ENCODE measurements at regions not wholly inside any gene's neighbourhood (a gene's known extent, or its start where the extent isn't known, plus 50 kb on each side); places are given as distances from the start of the nearest gene placed in this dataset.

- peaks cover 5% of the 10 kb centered on the region for H3K27me3 Mint-ChIP-seq (ENCODE audit: low read depth)
- no peak for TF ChIP-seq CTCF (IDR thresholded peaks at IDR 0.05)
- H3K36me3 Mint-ChIP-seq (ENCODE audit: low read depth), result no peaks in the 10 kb centered on the region
- no peak for DNase-seq (ENCODE audit: low spot score)
- no peak overlapping the region for H3K4me3 Mint-ChIP-seq (ENCODE audit: unreplicated experiment)
- no peak overlapping the region for H3K27ac Mint-ChIP-seq (ENCODE audit: unreplicated experiment)
- H3K4me1 Mint-ChIP-seq (ENCODE audit: low read depth), result no peaks in the 10 kb centered on the region
- H3K9me3 Mint-ChIP-seq (ENCODE audit: low read depth), result peaks cover 4% of the 10 kb centered on the region
Measured at GRCh38 chr11:127506126-127506525, 505.6 kb upstream of the KIRREL3 start.

GRCh38 chr11:127496165-127496564, 495.6 kb upstream of the KIRREL3 start:
- DNase-seq (ENCODE audit: low spot score), result no peak
- Mint-ChIP-seq H3K4me1 (ENCODE audit: low read depth) (no peaks in the 10 kb centered on the region), H3K4me3 (ENCODE audit: unreplicated experiment) (no peak overlapping the region), H3K27me3 (ENCODE audit: low read depth) (peaks cover 9% of the 10 kb centered on the region), H3K36me3 (ENCODE audit: low read depth) (no peaks in the 10 kb centered on the region), H3K9me3 (ENCODE audit: low read depth) (peaks cover 9% of the 10 kb centered on the region), H3K27ac (ENCODE audit: unreplicated experiment) (no peak overlapping the region)
- TF ChIP-seq CTCF (IDR thresholded peaks at IDR 0.05), result no peak

GRCh38 chr11:127493330-127494022, 492.9 kb upstream of the KIRREL3 start:
- H3K27ac Mint-ChIP-seq (ENCODE audit: unreplicated experiment), result no peak overlapping the region
- no peak for DNase-seq (ENCODE audit: low spot score)
- no peaks in the 10 kb centered on the region for H3K36me3 Mint-ChIP-seq (ENCODE audit: low read depth)
- peaks cover 9% of the 10 kb centered on the region for H3K9me3 Mint-ChIP-seq (ENCODE audit: low read depth)
- H3K27me3 Mint-ChIP-seq (ENCODE audit: low read depth), result peaks cover 9% of the 10 kb centered on the region
- no peak overlapping the region for H3K4me3 Mint-ChIP-seq (ENCODE audit: unreplicated experiment)
- peak; percentile 75 for TF ChIP-seq CTCF (IDR thresholded peaks at IDR 0.05)
- H3K4me1 Mint-ChIP-seq (ENCODE audit: low read depth), result no peaks in the 10 kb centered on the region

- Mint-ChIP-seq H3K27me3 (ENCODE audit: low read depth) (peaks cover 9% of the 10 kb centered on the region), H3K4me1 (ENCODE audit: low read depth) (no peaks in the 10 kb centered on the region), H3K4me3 (ENCODE audit: unreplicated experiment) (no peak overlapping the region), H3K27ac (ENCODE audit: unreplicated experiment) (no peak overlapping the region), H3K9me3 (ENCODE audit: low read depth) (peaks cover 11% of the 10 kb centered on the region), H3K36me3 (ENCODE audit: low read depth) (no peaks in the 10 kb centered on the region)
- TF ChIP-seq CTCF (IDR thresholded peaks at IDR 0.05), result no peak
- no peak for DNase-seq (ENCODE audit: low spot score)
Measured at GRCh38 chr11:127492029-127492428, 491.5 kb upstream of the KIRREL3 start.

GRCh38 chr11:127491589-127491988, 491.0 kb upstream of the KIRREL3 start:
- H3K9me3 Mint-ChIP-seq (ENCODE audit: low read depth), result peaks cover 11% of the 10 kb centered on the region
- no peak overlapping the region for H3K4me3 Mint-ChIP-seq (ENCODE audit: unreplicated experiment)
- H3K36me3 Mint-ChIP-seq (ENCODE audit: low read depth), result no peaks in the 10 kb centered on the region
- no peaks in the 10 kb centered on the region for H3K4me1 Mint-ChIP-seq (ENCODE audit: low read depth)
- H3K27me3 Mint-ChIP-seq (ENCODE audit: low read depth), result peaks cover 9% of the 10 kb centered on the region
- no peak overlapping the region for H3K27ac Mint-ChIP-seq (ENCODE audit: unreplicated experiment)
- no peak for TF ChIP-seq CTCF (IDR thresholded peaks at IDR 0.05)
- no peak for DNase-seq (ENCODE audit: low spot score)
